RPMI7951 (cell line): ENCODE measurements at regions not wholly inside any gene's neighbourhood (a gene's known extent, or its start where the extent isn't known, plus 50 kb on each side); places are given as distances from the start of the nearest gene placed in this dataset.

Experiments
- DNase-seq: peaks from one replicate; pipeline ENCODE4 v3.0.0-alpha.2; 2012; ENCODE audit warnings: low read depth

DNA sequence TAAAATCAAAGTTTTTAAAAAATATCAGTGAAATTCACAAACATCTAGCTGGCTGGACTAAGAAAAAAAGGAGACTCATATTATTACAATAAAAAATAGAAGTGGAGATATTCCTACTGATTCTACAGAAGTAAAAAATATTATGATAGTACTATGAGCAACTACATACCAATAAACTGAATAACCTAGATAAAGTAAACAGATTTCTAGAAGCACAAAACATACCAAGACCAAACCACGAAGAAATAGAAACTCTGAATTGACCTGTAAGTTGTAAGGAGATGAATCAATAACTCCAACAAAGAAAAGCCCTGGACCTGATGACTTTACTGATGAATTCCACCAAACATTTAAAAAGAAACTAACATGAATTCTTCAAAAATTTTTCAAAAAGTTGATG is 867.3 kb downstream of the PCDH18 start:
- DNase-seq: no peak

DNA sequence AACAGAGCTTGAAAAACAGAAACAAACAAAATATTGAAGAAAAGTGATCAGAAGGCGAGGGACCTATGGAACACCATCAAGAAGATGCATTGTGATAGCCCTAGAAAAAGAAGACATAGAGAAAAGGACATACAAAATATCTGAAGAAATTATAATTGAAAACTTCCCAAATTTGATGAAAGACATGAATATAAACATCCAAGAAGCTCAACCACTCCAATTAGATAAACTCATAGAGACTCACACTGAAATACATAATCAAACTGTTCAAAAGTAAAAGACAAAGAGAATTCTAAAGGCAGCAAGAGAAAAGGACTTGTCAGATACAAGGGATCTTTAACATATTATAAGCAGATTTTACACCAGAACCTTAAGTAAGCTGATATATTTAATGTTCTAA is 869.8 kb downstream of the PCDH18 start:
- DNase-seq: no peak

DNA sequence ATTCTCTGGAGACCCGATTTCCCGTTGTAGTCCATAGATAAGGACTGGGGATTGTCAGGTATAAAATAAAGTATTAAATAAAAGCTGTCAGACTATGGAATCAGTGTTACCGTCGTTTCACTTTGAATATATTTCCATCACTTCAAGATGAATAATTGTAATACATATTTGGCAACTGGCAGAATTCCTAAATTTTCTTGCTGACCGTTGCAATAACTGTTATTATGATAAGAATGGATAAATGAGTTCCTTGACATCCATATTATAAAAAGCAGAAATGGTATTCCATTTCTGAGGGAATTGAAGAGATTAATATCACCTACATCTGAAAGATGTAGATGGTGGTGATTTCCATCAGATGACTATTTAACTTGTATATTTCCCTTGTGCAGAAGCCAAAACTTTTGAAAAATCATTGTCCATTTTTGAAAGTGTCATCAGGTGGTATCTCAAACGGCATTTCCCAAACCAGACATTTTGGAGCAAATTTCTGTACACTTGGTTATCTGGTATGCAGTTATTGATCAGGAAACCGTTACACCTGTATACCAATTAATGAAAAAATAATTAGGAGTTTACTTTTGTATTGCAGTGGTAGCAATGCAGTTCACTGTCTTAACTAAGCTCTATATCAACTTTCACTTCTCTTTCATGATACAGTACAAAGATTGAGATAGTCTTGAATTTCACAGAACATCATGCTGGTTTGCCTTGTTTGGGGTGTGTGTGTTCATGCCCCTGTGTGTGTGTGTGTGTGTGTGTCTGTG is 878.5 kb downstream of the PCDH18 start:
- no peak for DNase-seq

DNA sequence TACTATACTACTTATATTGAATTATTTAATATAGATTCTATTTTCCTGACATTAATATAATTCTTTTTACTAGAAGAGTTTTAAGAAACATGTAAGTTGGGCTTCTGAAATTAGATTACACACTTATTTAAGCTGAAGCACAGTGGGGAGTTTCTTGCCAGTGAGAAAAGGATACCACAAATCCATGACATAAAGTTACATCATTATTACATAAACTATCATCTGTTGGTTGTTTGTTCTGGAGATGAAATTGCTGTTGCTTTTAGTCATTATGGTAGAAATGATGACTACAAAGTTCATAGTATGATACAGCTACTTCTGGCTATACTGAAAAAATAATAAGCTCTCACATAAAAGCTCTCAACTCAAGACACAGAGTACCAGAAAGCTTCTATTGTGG is 880.4 kb downstream of the PCDH18 start:
- no peak for DNase-seq

DNA sequence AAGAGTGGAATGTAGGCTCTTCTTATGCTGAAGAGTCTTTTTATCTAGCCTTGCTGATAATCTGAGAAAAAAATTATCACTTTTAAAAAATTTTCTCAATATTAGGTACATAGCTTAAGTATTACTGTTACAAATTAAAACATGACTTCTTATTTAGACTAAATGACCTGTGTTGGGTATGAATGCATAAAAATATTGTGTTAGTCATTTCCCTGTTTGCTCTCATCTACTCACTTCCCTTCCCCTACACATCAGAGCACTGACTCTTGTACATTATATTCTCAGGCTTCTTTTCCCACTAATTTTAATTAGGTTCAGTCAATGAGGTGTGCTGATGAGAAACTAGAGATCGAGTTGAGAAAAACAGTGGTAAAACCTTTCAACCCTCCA is 881.0 kb downstream of the PCDH18 start:
- no peak for DNase-seq

DNA sequence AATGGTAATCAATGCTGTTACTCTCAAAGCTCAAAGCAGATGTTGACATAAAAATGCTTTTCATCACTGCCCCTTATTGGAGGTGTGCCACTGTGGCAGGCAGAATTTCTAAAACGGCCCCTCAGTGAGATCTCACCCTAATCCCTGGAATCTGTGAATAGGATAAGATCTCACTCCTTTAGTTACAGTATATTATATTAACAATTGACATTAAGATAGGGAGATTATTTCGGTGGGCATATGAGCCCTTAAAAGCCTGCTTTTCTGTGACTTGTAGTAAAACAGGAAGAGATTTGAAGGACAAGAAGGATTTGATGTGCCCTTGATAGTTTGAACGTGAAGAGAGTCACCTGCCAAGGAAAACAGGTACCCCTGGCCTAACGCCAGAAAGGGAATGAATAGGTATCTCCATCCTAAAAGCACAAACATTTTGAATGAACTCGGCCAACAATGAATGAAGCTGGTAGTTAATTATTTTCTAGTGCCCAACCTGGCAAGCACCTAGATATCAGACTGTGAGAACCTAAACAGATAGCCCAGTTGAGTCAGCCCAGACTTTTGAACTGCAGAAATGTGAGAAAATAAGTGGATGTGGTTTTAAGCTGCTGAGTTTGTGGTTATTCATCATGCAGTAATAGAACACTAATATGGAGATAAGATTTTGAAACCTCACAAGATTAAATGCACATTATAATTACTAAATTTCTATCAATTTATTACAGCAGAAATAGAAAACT is 881.6 kb downstream of the PCDH18 start:
- DNase-seq: no peak

DNA sequence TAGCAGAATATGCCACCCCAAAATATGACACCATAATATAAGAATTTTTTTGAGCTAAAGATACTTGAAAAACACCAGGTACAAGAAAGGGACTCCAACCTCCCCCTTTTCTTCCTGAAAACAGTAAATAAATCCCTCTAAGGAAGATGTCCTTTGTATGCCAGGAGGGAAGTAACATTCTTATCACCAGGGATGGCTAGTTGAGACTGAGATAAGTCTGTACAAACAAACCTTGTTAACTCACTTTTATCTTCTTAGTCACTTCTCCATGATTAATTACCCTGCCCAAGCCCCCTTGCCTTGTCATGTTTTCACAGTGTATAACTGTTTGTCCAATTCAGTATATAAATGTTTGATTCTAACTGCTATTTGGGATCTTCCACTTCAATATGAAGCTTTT is 888.0 kb downstream of the PCDH18 start:
- no peak for DNase-seq

DNA sequence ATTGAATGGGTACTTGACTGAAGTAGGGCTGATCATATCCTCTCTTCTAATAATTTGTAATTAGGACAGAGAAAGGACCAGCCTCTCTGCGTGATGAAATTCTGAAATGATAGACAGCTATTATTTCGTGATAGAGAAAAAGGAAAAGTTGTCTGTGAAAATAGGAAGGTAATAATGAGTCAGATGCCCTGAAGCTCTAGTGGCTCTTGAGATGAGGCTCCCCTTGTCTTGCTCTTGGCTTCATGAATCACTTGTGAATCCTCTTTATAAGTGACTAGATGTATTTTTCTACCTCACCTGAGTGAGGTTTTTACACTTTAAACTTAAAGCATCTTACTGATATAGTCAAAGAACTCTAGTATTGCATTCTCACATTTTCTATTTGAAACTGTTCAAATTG is 888.9 kb downstream of the PCDH18 start:
- DNase-seq: no peak

DNA sequence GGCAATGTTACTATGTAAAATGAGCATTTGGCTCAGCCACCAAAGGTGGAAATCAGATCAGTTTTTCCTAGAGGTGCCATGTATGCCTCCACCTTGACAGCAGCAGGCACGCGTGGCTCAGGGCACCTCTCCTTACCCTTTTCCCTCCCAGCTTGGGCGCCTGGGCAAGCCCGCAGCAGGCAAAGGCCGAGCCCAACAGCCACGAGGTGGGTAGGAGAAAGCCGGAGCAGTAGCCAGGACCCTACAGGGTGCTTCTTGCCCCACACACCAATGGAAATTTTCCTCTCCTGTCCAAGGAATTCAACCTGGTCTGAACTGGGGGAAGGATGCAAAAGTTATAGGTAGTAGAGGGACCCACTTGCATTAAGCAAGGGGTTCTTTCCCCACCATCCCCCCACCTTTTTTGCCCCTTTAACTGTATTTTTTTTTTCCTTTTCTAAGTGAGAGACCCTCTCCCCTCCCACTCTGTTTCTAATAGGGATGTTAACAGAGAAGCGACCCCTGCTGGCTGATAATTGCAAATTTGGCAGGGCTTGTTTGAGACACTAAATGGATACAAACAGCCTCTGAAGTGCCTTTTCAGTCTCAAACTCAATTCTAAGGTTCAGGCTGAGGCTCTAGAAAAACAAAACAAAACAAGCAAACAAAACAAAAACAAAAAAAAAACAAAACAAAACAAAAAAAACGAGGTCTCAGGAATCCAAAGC is 895.1 kb downstream of the PCDH18 start:
- no peak for DNase-seq

DNA sequence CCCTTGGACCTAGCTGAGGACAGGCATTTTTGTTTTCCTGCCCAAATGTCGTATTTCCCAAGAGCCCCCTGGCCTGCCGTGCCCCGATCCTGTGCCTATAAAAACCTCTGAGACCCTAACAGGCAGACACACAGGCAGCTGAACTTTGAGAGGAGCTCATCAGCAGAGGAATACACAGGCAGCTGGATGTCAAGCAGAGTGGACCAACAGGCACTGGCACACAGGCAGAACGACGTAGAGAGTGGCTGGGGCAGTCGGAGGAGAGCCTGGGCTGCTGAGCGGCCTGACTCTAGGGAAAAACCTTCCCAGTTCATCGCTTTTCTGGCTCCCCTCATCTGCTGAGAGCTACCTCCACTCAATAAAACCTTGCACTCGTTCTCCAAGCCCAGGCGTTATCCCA is 896.1 kb downstream of the PCDH18 start:
- DNase-seq: no peak

DNA sequence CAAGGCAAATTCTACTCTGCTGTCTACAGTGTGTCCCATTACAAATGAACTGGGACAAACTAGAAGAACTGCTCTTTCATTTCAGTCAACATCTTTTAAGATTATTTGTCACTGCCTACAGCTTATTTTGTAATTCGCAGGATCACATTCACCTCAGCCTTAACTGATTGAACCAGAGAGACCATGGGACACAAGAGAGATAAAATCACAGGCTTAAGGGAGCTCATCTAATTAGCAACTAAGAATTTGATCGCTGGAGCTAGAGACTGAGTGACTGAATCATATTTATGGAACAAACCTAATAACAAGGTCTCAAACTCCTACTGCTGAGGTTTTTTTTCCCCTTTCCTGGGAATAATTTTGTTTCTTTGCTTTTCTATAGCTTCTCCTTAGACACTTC is 898.2 kb downstream of the PCDH18 start:
- DNase-seq: no peak

DNA sequence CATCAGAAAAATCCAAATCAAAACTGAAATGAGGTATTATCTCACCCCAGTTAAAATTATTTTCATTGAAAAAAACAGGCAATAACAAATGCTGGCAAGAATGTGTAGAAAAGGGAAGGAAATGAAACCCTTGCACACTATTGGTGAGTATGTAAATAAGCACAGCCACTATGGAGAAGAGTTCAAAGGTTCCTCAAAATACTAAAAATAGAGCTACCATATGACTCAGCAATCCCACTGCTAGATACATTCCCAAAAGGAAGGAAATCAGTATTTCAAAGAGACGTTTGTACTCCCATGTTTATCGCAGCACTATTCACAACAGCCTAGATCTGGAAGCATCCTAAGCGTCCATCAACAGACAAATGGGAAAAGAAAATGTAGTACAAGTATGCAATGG is 932.4 kb downstream of the PCDH18 start:
- DNase-seq: no peak

DNA sequence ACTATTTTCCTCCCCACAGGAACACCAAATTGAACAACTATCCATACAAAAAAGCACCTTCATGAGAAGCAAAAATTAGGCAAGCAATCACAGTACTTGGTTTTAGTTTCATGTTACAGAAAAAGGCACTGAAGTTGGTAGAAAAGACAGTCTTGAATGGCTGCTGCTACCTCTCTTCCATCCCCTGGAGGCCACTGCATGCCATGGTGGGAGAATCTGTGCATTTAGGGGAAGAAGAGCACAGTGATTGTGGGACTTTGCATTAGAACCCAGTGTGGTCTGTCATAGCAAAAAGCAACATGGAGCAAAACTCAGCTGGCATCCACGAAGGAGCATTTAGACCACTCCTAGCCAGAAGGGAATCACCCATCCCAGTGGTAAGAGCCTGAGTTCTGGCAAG is 941.9 kb downstream of the PCDH18 start:
- DNase-seq: no peak

DNA sequence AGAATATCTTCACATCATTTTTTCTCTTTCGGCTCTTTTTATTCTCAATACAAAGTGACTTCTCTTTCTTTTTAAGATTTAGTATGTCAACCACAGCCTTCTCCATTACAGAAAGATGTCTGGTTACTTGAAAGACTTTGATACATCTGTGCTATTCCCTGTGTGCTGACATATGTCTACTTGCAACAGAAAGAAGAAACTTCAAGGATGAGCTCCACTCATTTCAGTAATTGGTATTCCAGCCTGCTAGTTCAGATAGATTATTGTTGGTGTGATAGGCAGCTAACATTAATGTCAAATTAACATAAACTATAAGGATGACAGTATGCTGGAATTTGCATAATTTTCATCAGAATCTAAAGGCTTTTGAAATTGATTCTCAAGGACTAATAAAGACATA is 948.7 kb downstream of the PCDH18 start:
- no peak for DNase-seq

DNA sequence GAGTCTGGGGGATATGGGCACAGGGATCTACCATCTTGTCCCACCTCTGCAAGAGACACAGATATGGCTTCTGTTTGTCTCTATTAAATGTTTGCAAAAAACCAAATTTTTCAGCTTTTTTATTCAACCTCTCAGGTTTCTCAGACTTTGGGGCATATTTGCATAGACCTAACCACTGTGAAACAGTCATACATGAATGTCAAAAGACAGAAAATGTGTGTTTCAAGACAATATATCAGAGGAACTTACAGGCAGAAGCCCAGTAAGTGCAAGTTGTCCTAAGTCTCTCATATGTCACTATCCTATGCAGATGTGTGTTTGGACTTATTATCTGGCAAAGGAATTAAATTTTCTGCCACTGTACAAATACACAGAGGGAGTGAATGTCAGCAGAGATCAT is 951.2 kb downstream of the PCDH18 start:
- no peak for DNase-seq

DNA sequence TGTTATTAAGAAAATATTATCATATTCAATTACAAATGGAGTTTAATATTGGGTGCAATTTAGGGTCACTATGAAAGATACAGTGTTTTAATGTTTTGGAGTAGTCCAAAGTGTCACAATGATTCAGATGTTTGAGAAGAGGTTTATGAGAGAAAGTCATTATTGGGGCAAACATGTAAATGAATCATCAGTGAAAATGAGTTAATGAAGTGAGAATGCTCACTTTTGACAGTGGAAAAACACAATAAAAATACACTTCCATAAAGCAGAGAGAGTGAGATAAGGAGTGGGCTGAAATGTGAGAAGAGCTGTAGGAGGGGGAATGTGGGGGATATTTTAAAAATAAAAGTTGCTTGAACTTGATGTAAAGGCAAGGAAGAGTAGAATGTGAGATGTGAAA is 957.1 kb downstream of the PCDH18 start:
- DNase-seq: no peak

DNA sequence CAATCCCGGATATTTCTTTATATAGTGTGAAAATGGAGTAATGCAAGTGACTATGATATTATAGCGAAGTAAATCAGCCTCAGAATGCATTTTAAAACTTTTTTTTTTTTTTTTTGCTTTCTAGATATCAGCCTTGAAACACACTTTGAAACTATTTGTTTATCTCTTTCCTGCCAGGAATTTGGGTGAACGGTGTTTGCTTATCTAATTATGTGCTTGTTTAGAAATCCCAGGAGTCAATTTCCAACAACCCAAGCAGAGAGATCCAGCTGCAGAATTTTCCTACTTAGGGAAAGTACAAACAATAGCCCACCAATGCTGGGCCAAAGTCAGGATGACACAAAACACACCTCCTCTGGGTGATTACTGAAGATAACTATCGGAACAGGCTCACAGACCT is 958.8 kb downstream of the PCDH18 start:
- no peak for DNase-seq

DNA sequence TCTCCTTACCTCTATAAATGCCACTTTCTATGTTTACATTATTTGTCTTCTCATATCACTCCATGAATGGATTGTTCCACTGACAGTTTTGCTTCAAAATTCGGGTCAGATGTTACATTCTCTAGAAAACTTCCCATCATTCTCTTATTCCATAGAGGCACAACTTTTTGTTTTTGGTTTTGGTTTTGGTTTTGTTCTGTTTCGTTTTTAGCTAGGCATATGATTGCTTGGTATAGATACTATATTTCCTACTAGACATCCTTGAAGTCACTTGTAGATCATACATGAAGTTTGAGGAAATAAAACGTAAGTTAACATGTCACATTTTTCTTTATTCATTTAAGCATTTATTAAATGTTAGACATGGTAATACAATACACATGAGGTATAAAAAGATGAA is 961.0 kb downstream of the PCDH18 start:
- no peak for DNase-seq

DNA sequence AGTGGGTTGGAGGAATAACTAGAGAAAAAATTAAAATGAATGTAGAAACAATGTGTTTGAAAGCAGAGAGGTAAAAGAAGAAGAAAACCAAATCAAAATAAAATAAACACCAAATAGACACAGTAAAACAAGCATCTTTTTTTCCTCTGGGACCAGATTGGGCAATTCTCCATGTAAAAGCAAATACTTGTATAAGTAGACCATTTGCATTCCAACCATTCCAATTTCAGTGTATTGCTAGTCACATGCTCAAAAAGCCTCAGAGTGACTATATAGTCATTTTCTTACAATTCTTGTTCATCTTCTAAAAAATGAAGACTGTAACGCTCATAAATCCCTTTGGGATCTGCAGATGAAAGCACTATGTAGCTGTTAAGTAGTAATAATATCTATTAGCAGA is 969.5 kb downstream of the PCDH18 start:
- no peak for DNase-seq

DNA sequence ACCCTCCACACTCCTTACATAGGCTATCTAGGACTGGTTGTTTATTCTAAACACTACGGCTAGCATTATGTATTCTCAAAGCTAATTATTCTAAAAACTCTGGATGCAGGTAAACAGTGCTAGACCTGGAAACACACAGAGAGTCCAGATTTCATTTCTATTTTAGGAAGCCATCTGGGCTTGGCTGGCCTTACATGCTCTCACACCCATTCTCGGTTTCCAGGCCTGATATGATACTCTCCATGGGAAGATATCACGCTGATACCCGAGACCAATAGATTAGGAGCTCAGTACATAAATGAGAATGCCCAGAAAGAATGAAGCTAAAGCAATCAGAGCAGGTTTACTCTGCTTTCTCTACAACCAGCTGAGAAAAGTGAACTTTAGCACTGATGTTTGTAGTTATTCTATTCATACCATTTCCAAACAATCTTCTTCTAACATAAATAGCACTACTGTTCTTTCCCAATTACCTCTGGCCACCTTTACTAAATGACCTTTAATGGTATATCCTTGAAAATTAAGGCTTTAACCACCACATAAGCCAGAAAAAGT is 973.3 kb downstream of the PCDH18 start:
- no peak for DNase-seq

DNA sequence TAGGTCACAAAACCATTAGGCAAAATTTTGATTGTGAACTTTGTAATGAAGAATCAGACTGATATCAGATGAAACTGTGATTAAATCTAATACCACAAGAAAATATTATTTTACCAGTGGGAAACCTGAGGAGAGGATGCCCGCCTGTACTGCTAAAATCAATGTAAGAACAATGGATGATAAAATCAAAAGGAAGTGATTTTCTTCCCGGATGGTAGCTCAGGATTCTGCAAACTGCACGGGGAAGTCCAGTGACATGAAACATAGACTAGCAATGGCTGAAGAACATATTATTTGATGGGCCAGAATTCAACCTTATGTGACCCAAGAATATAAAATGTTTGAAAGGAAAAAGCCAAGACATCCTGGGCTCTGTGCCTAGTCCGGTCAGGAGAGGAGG is 974.9 kb downstream of the PCDH18 start:
- DNase-seq: no peak

DNA sequence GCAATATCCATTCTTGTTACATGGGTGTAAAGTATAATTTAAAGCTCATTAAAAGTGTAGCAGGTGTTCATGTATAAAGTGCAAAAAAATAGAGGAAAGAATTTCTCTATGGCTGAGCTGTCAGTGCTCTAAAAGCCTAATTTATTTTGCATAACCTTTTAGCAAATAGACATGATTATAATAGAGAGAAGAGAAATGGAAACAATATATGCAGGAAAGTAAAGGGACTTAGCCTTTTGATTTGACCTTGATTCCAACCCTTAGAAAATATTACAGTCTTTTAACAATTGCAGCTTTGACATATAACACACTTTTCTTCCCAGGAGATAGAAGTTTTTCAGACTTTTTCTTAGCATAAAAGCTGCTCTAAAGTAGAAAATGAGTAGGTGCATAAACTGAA is 978.3 kb downstream of the PCDH18 start:
- DNase-seq: no peak

DNA sequence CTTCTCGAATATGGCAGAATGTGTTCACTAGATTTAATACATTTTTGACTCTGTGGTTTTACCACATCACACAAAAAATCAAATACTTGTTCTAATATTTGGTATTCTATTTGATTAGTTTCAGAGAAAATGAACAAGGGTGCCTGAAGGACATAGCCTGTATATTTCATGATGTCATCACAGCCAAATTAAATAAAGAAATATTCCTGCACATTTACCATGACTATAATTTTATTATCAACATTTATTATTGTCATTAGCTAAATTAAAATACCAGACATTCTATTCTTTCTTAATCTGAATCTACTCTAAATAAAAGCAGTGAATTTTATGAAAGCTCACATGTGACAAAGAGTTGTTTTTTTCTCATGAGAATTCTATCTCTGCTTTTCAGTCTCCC is 980.5 kb downstream of the PCDH18 start:
- DNase-seq: no peak
